ENCODE measurements at regions not wholly inside any gene's neighbourhood (a gene's known extent, or its start where the extent isn't known, plus 50 kb on each side); places are given as distances from the start of the nearest gene placed in this dataset.

DNA sequence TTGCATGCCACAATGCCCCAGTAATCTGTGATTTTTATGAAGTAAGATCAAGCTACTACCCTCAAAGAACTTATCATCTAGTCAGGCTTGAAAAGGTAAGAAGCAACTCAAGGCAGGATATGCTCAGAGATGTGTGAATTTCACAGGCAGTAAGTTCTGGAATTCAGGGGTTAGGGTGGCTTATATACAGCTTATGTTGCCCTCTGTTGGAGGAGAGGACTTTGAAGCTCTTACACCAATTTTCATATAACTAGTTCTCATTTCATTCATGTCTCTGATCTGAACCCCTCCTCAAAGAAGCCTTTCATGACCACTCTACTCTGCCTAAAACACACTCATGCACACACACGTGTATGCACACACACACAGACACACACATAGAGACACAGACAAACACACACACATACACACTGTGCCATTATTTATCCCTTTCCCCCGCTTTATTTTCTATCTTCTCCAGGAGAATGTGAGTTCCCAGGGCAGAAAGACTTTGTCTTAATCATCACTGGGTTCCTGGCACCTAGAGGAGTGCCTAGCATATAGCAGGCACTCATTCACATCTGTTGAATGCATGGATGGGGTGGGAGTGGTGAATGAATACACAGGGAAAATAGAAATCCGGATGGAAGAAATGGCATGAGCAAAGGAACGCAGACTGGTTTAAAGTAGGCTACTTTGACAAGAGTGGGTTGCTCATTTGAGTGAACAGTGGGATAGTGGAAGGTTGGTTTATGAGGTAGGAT is 220.7 kb upstream of the ZBED5 start:
- H3K9me3 Mint-ChIP-seq (ENCODE audit: unreplicated experiment) = no peaks in the 10 kb centered on the region
- peaks cover 71% of the 10 kb centered on the region for H3K27me3 Mint-ChIP-seq (ENCODE audit: unreplicated experiment)
- TF ChIP-seq, protein P1, sequence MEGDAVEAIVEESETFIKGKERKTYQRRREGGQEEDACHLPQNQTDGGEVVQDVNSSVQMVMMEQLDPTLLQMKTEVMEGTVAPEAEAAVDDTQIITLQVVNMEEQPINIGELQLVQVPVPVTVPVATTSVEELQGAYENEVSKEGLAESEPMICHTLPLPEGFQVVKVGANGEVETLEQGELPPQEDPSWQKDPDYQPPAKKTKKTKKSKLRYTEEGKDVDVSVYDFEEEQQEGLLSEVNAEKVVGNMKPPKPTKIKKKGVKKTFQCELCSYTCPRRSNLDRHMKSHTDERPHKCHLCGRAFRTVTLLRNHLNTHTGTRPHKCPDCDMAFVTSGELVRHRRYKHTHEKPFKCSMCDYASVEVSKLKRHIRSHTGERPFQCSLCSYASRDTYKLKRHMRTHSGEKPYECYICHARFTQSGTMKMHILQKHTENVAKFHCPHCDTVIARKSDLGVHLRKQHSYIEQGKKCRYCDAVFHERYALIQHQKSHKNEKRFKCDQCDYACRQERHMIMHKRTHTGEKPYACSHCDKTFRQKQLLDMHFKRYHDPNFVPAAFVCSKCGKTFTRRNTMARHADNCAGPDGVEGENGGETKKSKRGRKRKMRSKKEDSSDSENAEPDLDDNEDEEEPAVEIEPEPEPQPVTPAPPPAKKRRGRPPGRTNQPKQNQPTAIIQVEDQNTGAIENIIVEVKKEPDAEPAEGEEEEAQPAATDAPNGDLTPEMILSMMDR (IDR thresholded peaks at IDR 0.05) = peak; percentile 31
- no peak overlapping the region for H3K4me3 Mint-ChIP-seq (ENCODE audit: unreplicated experiment)
- H3K27ac Mint-ChIP-seq (ENCODE audit: unreplicated experiment) = no peak overlapping the region
- no peak for DNase-seq (ENCODE audit: extremely low spot score, unreplicated experiment)
- no peaks in the 10 kb centered on the region for H3K36me3 Mint-ChIP-seq (ENCODE audit: unreplicated experiment)
- no peaks in the 10 kb centered on the region for H3K4me1 Mint-ChIP-seq (ENCODE audit: unreplicated experiment)

DNA sequence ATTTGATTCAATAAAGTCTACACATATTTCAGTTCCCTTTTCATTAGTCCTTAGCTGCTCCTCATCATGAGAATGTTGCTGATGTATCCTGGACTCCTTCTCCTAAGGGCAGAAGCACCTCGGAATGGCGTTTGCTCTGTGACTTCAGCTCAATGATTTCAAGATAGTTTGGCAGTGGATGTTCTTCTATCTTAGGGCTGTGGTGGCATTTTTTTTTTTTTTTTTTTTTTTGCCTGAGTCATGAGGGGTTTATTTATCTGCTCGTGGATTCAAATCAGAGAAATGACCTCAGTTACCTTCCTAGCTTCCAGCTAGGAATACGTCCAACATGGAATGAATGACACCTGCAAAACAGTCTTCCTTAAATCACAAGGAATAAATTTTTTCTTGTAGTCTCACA is 220.0 kb upstream of the ZBED5 start:
- Mint-ChIP-seq H3K36me3 (ENCODE audit: unreplicated experiment) (no peaks in the 10 kb centered on the region), H3K27me3 (ENCODE audit: unreplicated experiment) (peaks cover 71% of the 10 kb centered on the region), H3K4me3 (ENCODE audit: unreplicated experiment) (no peak overlapping the region), H3K9me3 (ENCODE audit: unreplicated experiment) (no peaks in the 10 kb centered on the region), H3K4me1 (ENCODE audit: unreplicated experiment) (no peaks in the 10 kb centered on the region), H3K27ac (ENCODE audit: unreplicated experiment) (no peak overlapping the region)
- TF ChIP-seq, protein P1 (IDR thresholded peaks at IDR 0.05) = no peak
- no peak for DNase-seq (ENCODE audit: extremely low spot score, unreplicated experiment)

- H3K4me1 Mint-ChIP-seq (ENCODE audit: unreplicated experiment) = no peaks in the 10 kb centered on the region
- H3K27me3 Mint-ChIP-seq (ENCODE audit: unreplicated experiment) = peaks cover 70% of the 10 kb centered on the region
- H3K9me3 Mint-ChIP-seq (ENCODE audit: unreplicated experiment) = no peaks in the 10 kb centered on the region
- TF ChIP-seq, protein P1 (IDR thresholded peaks at IDR 0.05) = no peak
- no peak for DNase-seq (ENCODE audit: extremely low spot score, unreplicated experiment)
- no peaks in the 10 kb centered on the region for H3K36me3 Mint-ChIP-seq (ENCODE audit: unreplicated experiment)
- no peak overlapping the region for H3K4me3 Mint-ChIP-seq (ENCODE audit: unreplicated experiment)
- H3K27ac Mint-ChIP-seq (ENCODE audit: unreplicated experiment) = no peak overlapping the region
Observed at GRCh38 chr11:11076879-11077278, 219.0 kb upstream of the ZBED5 start.

GRCh38 chr11:11076276-11076675 is 218.4 kb upstream of the ZBED5 start:
- Mint-ChIP-seq H3K36me3 (ENCODE audit: unreplicated experiment) (no peaks in the 10 kb centered on the region), H3K9me3 (ENCODE audit: unreplicated experiment) (no peaks in the 10 kb centered on the region), H3K4me1 (ENCODE audit: unreplicated experiment) (no peaks in the 10 kb centered on the region), H3K4me3 (ENCODE audit: unreplicated experiment) (no peak overlapping the region), H3K27ac (ENCODE audit: unreplicated experiment) (no peak overlapping the region), H3K27me3 (ENCODE audit: unreplicated experiment) (peaks cover 70% of the 10 kb centered on the region)
- TF ChIP-seq, protein P1 (IDR thresholded peaks at IDR 0.05) = no peak
- DNase-seq (ENCODE audit: extremely low spot score, unreplicated experiment) = no peak

DNA sequence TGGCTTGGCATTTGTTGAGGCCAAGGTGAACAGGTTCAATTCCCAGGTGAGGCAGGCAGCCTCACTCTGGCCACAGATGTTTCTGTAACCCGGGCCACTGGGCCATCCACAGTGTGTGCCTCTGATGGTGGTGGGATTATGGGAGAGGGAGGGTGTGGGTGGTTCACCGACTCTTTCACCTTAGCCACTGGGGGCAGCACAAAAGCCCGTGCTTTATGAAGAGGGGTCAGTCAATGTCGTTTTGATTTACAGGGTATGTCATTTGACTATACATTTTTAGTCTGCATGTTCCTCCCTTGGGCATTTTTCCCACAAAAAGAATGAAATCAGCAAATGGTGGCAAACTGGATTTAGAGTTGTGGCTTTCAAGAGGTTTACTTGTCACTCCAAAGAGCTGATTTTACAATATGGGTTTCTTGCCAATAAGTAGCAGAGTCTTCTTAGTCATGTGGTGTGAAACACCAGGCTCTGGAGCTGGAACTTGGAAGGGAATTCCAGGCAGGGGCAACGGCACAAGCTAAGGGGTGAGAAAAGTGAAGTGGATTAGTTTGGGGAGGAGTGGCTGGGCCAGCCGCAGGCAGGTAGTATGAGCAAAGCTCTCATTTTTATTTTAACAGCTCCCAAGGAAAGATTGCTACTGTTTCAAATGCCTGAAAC is 217.8 kb upstream of the ZBED5 start:
- DNase-seq (ENCODE audit: extremely low spot score, unreplicated experiment) = no peak
- Mint-ChIP-seq H3K27me3 (ENCODE audit: unreplicated experiment) (peaks cover 71% of the 10 kb centered on the region), H3K27ac (ENCODE audit: unreplicated experiment) (no peak overlapping the region), H3K4me3 (ENCODE audit: unreplicated experiment) (no peak overlapping the region), H3K4me1 (ENCODE audit: unreplicated experiment) (no peaks in the 10 kb centered on the region), H3K9me3 (ENCODE audit: unreplicated experiment) (no peaks in the 10 kb centered on the region), H3K36me3 (ENCODE audit: unreplicated experiment) (no peaks in the 10 kb centered on the region)
- TF ChIP-seq, protein P1 (IDR thresholded peaks at IDR 0.05) = no peak

Data from osteocyte (in vitro differentiated cells).